Skeletal muscle tissue (tissue), 3 donors: ENCODE measurements at regions not wholly inside any gene's neighbourhood (a gene's known extent, or its start where the extent isn't known, plus 50 kb on each side); places are given as distances from the start of the nearest gene placed in this dataset.

Source experiments
- H3K27ac ChIP-seq: one replicate; pipeline ENCODE4 v1.7.0; 2013; ENCODE audit warnings: mild to moderate bottlenecking, low read depth, low read length, inconsistent platforms
- H3K27me3 ChIP-seq, 3 donors: one replicate each; pipeline ENCODE4 v1.7.0; 2013; ENCODE audit warnings: low read length in 3 of 3; ENCODE audit not compliant: control insufficient read depth in 3 of 3, insufficient read depth in 3 of 3
- H3K36me3 ChIP-seq, 3 donors: one replicate each; pipeline ENCODE4 v1.7.0; 2013; ENCODE audit warnings: low read length in 3 of 3; ENCODE audit not compliant: control insufficient read depth in 3 of 3, insufficient read depth in 3 of 3
- H3K4me1 ChIP-seq, 3 donors: one replicate each; pipeline ENCODE4 v1.7.0; 2013; ENCODE audit warnings: low read length in 3 of 3, mild to moderate bottlenecking in 3 of 3; ENCODE audit not compliant: control insufficient read depth in 3 of 3, insufficient read depth in 3 of 3
- H3K4me3 ChIP-seq, 3 donors: one replicate each; pipeline ENCODE4 v1.7.0; 2013; ENCODE audit warnings: low read length in 3 of 3
- H3K9ac ChIP-seq, 3 donors: one replicate each; pipeline ENCODE4 v1.7.0; 2013; ENCODE audit warnings: low read length in 3 of 3, mild to moderate bottlenecking in 3 of 3, moderate library complexity in 2 of 3, low read depth in 1 of 3
- H3K9me3 ChIP-seq, 3 donors: one replicate each; pipeline ENCODE4 v1.7.0; 2013; ENCODE audit warnings: low read length in 3 of 3; ENCODE audit not compliant: control insufficient read depth in 3 of 3
- donor health status: Osteomylitis.

GRCh38 chr10:130660266-130660665, 524.1 kb downstream of the GLRX3 start:
- no peaks in the 10 kb centered on the region for H3K9me3 ChIP-seq
- H3K27me3 ChIP-seq: peaks cover 0 to 16% (median 0%) of the 10 kb centered on the region in 3 donors
- H3K36me3 ChIP-seq: no peaks in the 10 kb centered on the region
- no peaks in the 10 kb centered on the region for H3K4me1 ChIP-seq
- no peak overlapping the region for H3K27ac ChIP-seq
- no peak overlapping the region for H3K9ac ChIP-seq
- H3K4me3 ChIP-seq: no peak overlapping the region

GRCh38 chr10:130661419-130661818, 525.2 kb downstream of the GLRX3 start:
- H3K36me3 ChIP-seq: no peaks in the 10 kb centered on the region
- no peaks in the 10 kb centered on the region for H3K4me1 ChIP-seq
- H3K9ac ChIP-seq: no peak overlapping the region
- peaks cover 0 to 24% (median 0%) of the 10 kb centered on the region in 3 donors for H3K27me3 ChIP-seq
- H3K27ac ChIP-seq: no peak overlapping the region
- H3K9me3 ChIP-seq: no peaks in the 10 kb centered on the region
- no peak overlapping the region for H3K4me3 ChIP-seq

GRCh38 chr10:130662775-130663174, 526.6 kb downstream of the GLRX3 start:
- Histone ChIP-seq H3K9ac (no peak overlapping the region), H3K4me3 (no peak overlapping the region), H3K27ac (no peak overlapping the region), H3K4me1 (no peaks in the 10 kb centered on the region), H3K36me3 (no peaks in the 10 kb centered on the region), H3K9me3 (no peaks in the 10 kb centered on the region), H3K27me3 (peaks cover 0 to 19% (median 0%) of the 10 kb centered on the region in 3 donors)

GRCh38 chr10:130664526-130664925, 528.3 kb downstream of the GLRX3 start:
- H3K36me3 ChIP-seq: no peaks in the 10 kb centered on the region
- no peak overlapping the region for H3K4me3 ChIP-seq
- no peaks in the 10 kb centered on the region for H3K9me3 ChIP-seq
- peaks cover 0 to 20% (median 0%) of the 10 kb centered on the region in 3 donors for H3K27me3 ChIP-seq
- no peak overlapping the region for H3K9ac ChIP-seq
- no peaks in the 10 kb centered on the region for H3K4me1 ChIP-seq
- no peak overlapping the region for H3K27ac ChIP-seq

- no peak overlapping the region for H3K4me3 ChIP-seq
- H3K27ac ChIP-seq: no peak overlapping the region
- H3K9ac ChIP-seq: no peak overlapping the region
- no peaks in the 10 kb centered on the region for H3K36me3 ChIP-seq
- no peaks in the 10 kb centered on the region for H3K4me1 ChIP-seq
- no peaks in the 10 kb centered on the region for H3K9me3 ChIP-seq
- peaks cover 0 to 18% (median 0%) of the 10 kb centered on the region in 3 donors for H3K27me3 ChIP-seq
Measured at GRCh38 chr10:130666215-130666614, 530.0 kb downstream of the GLRX3 start.

- H3K4me1 ChIP-seq: no peaks in the 10 kb centered on the region
- H3K36me3 ChIP-seq: no peaks in the 10 kb centered on the region
- H3K27ac ChIP-seq: no peak overlapping the region
- H3K9ac ChIP-seq: no peak overlapping the region
- peaks cover 0 to 4% (median 2%) of the 10 kb centered on the region in 3 donors for H3K9me3 ChIP-seq
- no peak overlapping the region for H3K4me3 ChIP-seq
- peaks cover 0 to 11% (median 5%) of the 10 kb centered on the region in 3 donors for H3K27me3 ChIP-seq
Measured at GRCh38 chr10:130686689-130687300, 550.6 kb downstream of the GLRX3 start.

- Histone ChIP-seq H3K27ac (no peak overlapping the region), H3K4me1 (no peaks in the 10 kb centered on the region), H3K36me3 (no peaks in the 10 kb centered on the region), H3K9ac (no peak overlapping the region), H3K4me3 (no peak overlapping the region), H3K27me3 (peaks cover 0 to 11% (median 5%) of the 10 kb centered on the region in 3 donors), H3K9me3 (peaks cover 0 to 4% (median 2%) of the 10 kb centered on the region in 3 donors)
Measured at GRCh38 chr10:130687566-130687965, 551.4 kb downstream of the GLRX3 start.

GRCh38 chr10:130689743-130690626, 553.8 kb downstream of the GLRX3 start:
- H3K4me1 ChIP-seq: no peaks in the 10 kb centered on the region
- no peak overlapping the region for H3K4me3 ChIP-seq
- peaks cover 0 to 4% (median 0%) of the 10 kb centered on the region in 3 donors for H3K9me3 ChIP-seq
- peaks cover 0 to 11% (median 5%) of the 10 kb centered on the region in 3 donors for H3K27me3 ChIP-seq
- no peak overlapping the region for H3K27ac ChIP-seq
- H3K9ac ChIP-seq: no peak overlapping the region
- H3K36me3 ChIP-seq: no peaks in the 10 kb centered on the region

- Histone ChIP-seq H3K27me3 (peaks cover 0 to 9% (median 5%) of the 10 kb centered on the region in 3 donors), H3K4me3 (no peak overlapping the region), H3K9me3 (no peaks in the 10 kb centered on the region), H3K4me1 (no peaks in the 10 kb centered on the region), H3K27ac (no peak overlapping the region), H3K9ac (no peak overlapping the region), H3K36me3 (no peaks in the 10 kb centered on the region)
Measured at GRCh38 chr10:130691776-130692175, 555.6 kb downstream of the GLRX3 start.

- Histone ChIP-seq H3K4me3 (no peak overlapping the region), H3K27ac (no peak overlapping the region), H3K4me1 (no peaks in the 10 kb centered on the region), H3K36me3 (no peaks in the 10 kb centered on the region), H3K27me3 (peaks cover 0 to 11% (median 4%) of the 10 kb centered on the region in 3 donors), H3K9me3 (no peaks in the 10 kb centered on the region), H3K9ac (no peak overlapping the region)
Measured at GRCh38 chr10:130696870-130697269, 560.7 kb downstream of the GLRX3 start.
